Small intestine (tissue), 7 donors: ENCODE measurements at regions not wholly inside any gene's neighbourhood (a gene's known extent, or its start where the extent isn't known, plus 50 kb on each side); places are given as distances from the start of the nearest gene placed in this dataset.

Source experiments
- DNase-seq, 2 donors: peaks; one replicate each; pipeline versions ENCODE4 v3.0.0 to v3.0.0-alpha.2; 2013
- FAIRE-seq: peaks from 2 replicates; lab custom pipeline; 2012; peaks lifted over from hg19 to GRCh38; lab: Jason Lieb, UNC
- H3K27ac ChIP-seq, 3 donors: one replicate each; pipeline ENCODE4 v1.5.1; 2013; ENCODE audit warnings: low read length in 2 of 3, mild to moderate bottlenecking in 2 of 3, control low read depth in 1 of 3, inconsistent platforms in 1 of 3, low read depth in 1 of 3, moderate library complexity in 1 of 3
- H3K27me3 ChIP-seq, 3 donors: one replicate each; pipeline ENCODE4 v1.6.1; 2013; ENCODE audit warnings: low read length in 3 of 3, inconsistent platforms in 1 of 3; ENCODE audit not compliant: control insufficient read depth in 3 of 3, insufficient read depth in 3 of 3
- H3K36me3 ChIP-seq, 3 donors: one replicate each; pipeline ENCODE4 v1.6.1; 2013; ENCODE audit warnings: low read length in 3 of 3, inconsistent platforms in 1 of 3, low read depth in 1 of 3, mild to moderate bottlenecking in 1 of 3, moderate library complexity in 1 of 3; ENCODE audit not compliant: control insufficient read depth in 3 of 3, insufficient read depth in 2 of 3
- H3K4me1 ChIP-seq, 3 donors: one replicate each; pipeline ENCODE4 v1.6.1; 2013; ENCODE audit warnings: low read length in 2 of 3, inconsistent platforms in 1 of 3, low read depth in 1 of 3, mild to moderate bottlenecking in 1 of 3, moderate library complexity in 1 of 3; ENCODE audit not compliant: control insufficient read depth in 3 of 3, insufficient read depth in 2 of 3
- H3K4me3 ChIP-seq, 3 donors: one replicate each; pipeline ENCODE4 v1.5.1; 2013; ENCODE audit warnings: low read length in 3 of 3, control low read depth in 1 of 3, inconsistent platforms in 1 of 3, low read depth in 1 of 3, mild to moderate bottlenecking in 1 of 3, moderate library complexity in 1 of 3
- H3K9me3 ChIP-seq, 2 donors: one replicate each; pipeline ENCODE4 v1.6.1; 2013; ENCODE audit warnings: low read depth in 1 of 2, low read length in 1 of 2; ENCODE audit not compliant: control insufficient read depth in 2 of 2, insufficient read depth in 1 of 2
- WGBS, 3 donors: extraction: QIAGEN DNeasy Blood & Tissue Kit; methylation state at CpG; one replicate each; pipeline ENCODE4 v1.1.7; 2013; 5-methylcytosine and 5-hydroxymethylcytosine counted together
- donor health status: healthy with polysubstance abuse.
- donor health status: control.
- donor health status: control.
- donor health status: Bipolar disorder and iron deficiency.
- donor health status: healthy.

DNA sequence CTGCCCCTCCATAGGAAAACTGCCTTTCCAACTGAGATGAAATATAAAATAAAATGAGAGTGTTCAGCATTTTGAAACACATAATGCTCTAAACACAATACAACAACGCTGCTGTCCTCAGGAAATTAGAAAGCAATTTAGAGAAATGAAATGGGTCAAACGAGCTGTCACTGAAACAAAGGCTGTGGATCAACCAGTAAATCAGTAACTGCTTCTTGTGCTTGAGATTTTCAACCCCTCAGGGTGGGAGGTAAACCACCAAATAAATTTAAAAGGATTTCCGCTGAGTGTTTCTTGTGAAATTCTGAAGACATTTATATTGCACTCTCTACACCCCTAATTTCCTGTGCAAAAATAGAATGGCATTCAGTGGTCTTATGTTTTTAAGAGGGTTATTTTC lies 657.1 kb upstream of the SEL1L start:
- peaks cover 0 to 18% of the 10 kb centered on the region in 2 donors for H3K9me3 ChIP-seq
- FAIRE-seq (no peak), DNase-seq (no peak)
- no peak overlapping the region for H3K27ac ChIP-seq
- no peak overlapping the region for H3K4me3 ChIP-seq
- H3K36me3 ChIP-seq = no peaks in the 10 kb centered on the region
- no peaks in the 10 kb centered on the region for H3K4me1 ChIP-seq
- 37 to 53% (median 45%) methylated on average over 3 of the region's 3 CpGs for WGBS, 3 donors
- no peaks in the 10 kb centered on the region for H3K27me3 ChIP-seq

DNA sequence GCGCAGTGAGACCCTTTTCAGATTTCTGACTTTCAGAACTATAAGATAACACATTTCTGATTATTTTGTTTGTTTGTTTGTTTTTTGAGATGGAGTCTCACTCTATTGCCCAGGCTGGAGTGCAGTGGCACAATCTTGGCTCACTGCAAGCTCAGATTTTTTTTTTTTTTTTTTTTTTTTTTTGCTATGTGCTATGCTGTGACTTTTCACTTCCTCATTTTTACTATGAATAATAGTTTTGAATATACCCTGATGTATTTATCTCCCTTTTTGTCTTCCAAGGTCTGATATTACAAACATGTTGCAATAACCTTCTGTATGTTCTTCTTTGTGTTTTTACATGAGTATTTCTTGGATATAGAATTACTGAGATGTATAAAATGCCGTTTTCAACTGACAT lies 658.7 kb upstream of the SEL1L start:
- Histone ChIP-seq H3K27ac (no peak overlapping the region), H3K4me3 (no peak overlapping the region), H3K36me3 (no peaks in the 10 kb centered on the region), H3K27me3 (no peaks in the 10 kb centered on the region), H3K9me3 (peaks cover 0 to 18% of the 10 kb centered on the region in 2 donors), H3K4me1 (no peaks in the 10 kb centered on the region)
- FAIRE-seq (no peak), DNase-seq (no peak)
- 63 to 75% (median 63%) methylated on average over 2 of the region's 2 CpGs for WGBS, 3 donors

DNA sequence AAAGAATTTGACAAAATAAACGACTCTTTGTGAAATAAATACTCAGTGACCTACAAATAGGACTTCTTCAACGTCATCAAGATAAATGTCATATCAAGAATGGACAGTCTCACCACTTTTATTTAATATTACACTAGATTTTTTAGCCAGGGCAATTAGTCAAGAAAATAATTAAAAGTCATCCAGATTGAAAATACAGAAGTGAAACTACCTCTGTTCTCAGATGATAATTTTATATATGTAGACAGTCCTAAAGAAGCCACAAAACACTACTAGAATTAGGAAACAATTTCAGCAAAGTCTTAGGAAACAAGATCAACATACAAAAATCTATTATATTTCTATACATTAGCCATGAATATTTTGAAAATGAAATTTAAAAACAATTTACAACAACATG lies 689.6 kb upstream of the SEL1L start:
- DNase-seq (no peak), FAIRE-seq (no peak)
- H3K27ac ChIP-seq = no peak overlapping the region
- H3K27me3 ChIP-seq = no peaks in the 10 kb centered on the region
- H3K4me3 ChIP-seq = no peak overlapping the region
- no peaks in the 10 kb centered on the region for H3K36me3 ChIP-seq
- 9 to 24% (median 12%) methylated on average over 2 of the region's 2 CpGs for WGBS, 3 donors
- H3K4me1 ChIP-seq = no peaks in the 10 kb centered on the region
- no peaks in the 10 kb centered on the region for H3K9me3 ChIP-seq

DNA sequence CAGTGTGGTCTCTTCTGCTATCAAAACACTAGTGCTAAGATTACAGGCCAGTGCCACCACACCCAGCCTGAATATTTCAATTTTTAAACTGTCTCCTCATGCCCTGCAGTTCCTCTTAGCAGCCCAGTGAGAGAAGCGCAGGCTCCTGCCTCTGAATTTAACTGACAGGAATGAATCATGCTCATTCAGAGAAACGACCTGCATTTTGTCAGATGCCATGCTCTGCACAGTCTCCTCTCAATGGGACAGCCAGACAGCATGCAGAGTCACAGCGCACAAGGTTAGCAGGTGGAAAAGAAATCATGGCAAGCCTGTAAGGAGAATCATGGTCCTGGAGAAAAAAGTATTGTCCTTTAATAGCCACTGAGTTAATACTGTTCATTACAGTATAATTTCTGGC lies 691.0 kb upstream of the SEL1L start:
- Histone ChIP-seq H3K9me3 (no peaks in the 10 kb centered on the region), H3K4me3 (no peak overlapping the region), H3K27ac (no peak overlapping the region), H3K4me1 (no peaks in the 10 kb centered on the region), H3K36me3 (no peaks in the 10 kb centered on the region), H3K27me3 (no peaks in the 10 kb centered on the region)
- no peak for DNase-seq
- 58 to 64% (median 62%) methylated on average over 3 of the region's 3 CpGs for WGBS, 3 donors
- no peak for FAIRE-seq

DNA sequence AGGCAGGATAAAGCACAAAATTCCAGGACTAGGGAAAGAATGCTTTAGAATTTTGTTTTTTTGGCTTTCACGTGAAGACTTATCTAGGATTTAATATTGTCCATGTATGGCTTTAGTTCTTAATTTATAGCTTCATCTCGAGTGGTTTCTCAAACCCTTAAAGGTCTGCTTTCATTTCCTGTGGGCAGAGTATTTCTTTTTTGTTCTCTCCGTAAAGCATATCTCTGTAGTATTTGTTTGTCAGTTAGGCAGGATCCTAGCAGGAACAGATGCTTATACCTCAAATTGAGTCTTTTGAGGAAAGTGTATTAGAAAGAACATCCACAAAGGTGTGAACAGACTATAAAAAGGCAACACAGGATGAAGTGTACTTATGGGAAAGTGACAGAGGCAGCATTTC lies 697.1 kb upstream of the SEL1L start:
- Histone ChIP-seq H3K36me3 (no peaks in the 10 kb centered on the region), H3K27ac (no peak overlapping the region), H3K9me3 (no peaks in the 10 kb centered on the region), H3K4me3 (no peak overlapping the region), H3K4me1 (no peaks in the 10 kb centered on the region), H3K27me3 (no peaks in the 10 kb centered on the region)
- no peak for DNase-seq
- 28 to 55% (median 36%) methylated on average over 3 of the region's 3 CpGs for WGBS, 3 donors
- FAIRE-seq = no peak

DNA sequence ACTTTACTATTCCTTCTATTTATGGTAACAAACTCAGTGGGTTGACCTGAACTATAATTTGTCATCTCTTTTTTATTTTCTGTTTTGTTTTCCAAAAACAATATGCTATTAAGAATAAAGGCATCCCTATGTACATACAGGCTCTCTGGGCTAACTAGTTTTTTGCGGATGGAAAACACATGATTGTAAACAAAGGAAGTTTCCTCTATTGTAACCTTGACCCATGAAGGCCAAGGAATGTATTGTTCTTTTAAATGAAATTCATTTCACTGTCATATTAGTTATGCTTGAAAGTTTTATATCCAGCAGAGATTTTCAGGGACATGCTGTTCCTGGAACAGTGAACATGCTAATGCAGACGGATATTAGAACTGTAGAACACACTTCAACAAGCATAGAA lies 705.0 kb upstream of the SEL1L start:
- H3K4me3 ChIP-seq = no peak overlapping the region
- H3K27ac ChIP-seq = no peak overlapping the region
- DNase-seq (no peak), FAIRE-seq (no peak)
- 58 to 65% (median 59%) methylated on average over 2 of the region's 2 CpGs for WGBS, 3 donors
- no peaks in the 10 kb centered on the region for H3K36me3 ChIP-seq
- H3K27me3 ChIP-seq = no peaks in the 10 kb centered on the region
- no peaks in the 10 kb centered on the region for H3K9me3 ChIP-seq
- H3K4me1 ChIP-seq = no peaks in the 10 kb centered on the region

DNA sequence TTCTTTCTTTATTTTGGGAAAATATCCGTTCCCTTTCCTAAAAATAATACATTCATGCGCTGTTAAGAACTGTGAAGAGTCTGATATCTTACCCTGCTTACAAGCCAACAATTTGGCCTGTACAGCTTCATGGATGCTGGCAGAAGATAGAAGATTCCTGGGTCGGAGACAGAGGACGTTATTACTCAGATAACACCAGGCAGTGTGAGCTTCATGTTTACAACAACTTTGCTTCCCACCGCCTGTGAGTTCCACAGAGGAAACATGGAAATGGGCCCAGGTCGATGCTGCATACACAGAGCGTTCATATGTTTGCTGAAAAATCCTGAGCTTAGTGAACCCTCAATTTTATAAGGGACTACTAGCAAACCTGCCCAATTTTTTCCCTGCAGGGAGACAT lies 705.6 kb upstream of the SEL1L start:
- Histone ChIP-seq H3K4me1 (no peaks in the 10 kb centered on the region), H3K4me3 (no peak overlapping the region), H3K36me3 (no peaks in the 10 kb centered on the region), H3K27me3 (no peaks in the 10 kb centered on the region), H3K9me3 (no peaks in the 10 kb centered on the region), H3K27ac (no peak overlapping the region)
- FAIRE-seq (no peak), DNase-seq (no peak)
- 59 to 75% (median 74%) methylated on average over 7 of the region's 7 CpGs for whole genome bisulfite sequencing, 3 donors

DNA sequence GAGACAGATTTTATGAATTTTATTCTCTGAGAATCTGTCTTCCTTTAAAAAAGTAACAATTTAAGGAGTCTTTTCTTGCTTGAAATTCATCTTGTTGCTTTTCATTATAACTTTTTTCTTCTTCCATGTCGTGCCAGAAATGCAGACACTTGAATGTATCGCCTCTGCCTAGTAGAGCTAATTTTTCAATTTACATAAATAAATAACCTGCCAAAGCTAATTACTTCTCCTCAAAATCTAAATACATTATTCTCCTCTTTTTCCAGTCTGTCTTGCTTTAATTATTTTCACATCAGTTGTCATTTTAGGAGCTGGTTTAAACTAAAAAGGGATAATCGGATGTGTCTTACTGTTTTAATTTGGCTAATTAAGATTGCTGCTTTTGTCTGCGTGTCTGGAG lies 711.1 kb upstream of the SEL1L start:
- DNase-seq (no peak), FAIRE-seq (no peak)
- Histone ChIP-seq H3K27ac (no peak overlapping the region), H3K27me3 (no peaks in the 10 kb centered on the region), H3K36me3 (no peaks in the 10 kb centered on the region), H3K4me3 (no peak overlapping the region), H3K9me3 (no peaks in the 10 kb centered on the region), H3K4me1 (no peaks in the 10 kb centered on the region)
- 64 to 84% (median 65%) methylated on average over 4 of the region's 4 CpGs for WGBS, 3 donors

DNA sequence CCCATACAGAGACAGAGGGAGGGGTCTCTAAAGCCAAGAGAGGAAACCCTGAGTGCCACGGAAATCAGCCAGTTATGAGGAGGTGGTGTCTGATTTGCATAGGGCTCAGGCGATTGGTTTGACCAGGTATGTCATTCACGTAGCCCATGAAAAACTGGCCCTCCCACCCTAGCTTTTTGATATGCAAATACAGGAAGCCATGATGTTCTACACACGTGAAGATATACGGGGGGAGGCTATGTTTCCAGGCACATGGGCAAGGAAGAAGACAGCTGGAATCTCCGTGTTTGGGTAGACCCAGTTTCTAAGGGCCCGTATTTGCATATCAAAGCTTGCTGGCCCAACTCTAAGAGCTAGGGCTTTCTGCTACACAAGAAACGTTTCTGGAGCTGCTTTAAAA lies 717.8 kb upstream of the SEL1L start:
- H3K27ac ChIP-seq = no peak overlapping the region
- no peaks in the 10 kb centered on the region for H3K27me3 ChIP-seq
- no peaks in the 10 kb centered on the region for H3K9me3 ChIP-seq
- no peaks in the 10 kb centered on the region for H3K36me3 ChIP-seq
- FAIRE-seq (no peak), DNase-seq (no peak)
- no peak overlapping the region for H3K4me3 ChIP-seq
- H3K4me1 ChIP-seq = no peaks in the 10 kb centered on the region
- 77 to 85% (median 82%) methylated on average over 8 of the region's 8 CpGs for WGBS, 3 donors
